Adipocyte (in vitro differentiated cells): ENCODE measurements at regions not wholly inside any gene's neighbourhood (a gene's known extent, or its start where the extent isn't known, plus 50 kb on each side); places are given as distances from the start of the nearest gene placed in this dataset.

ENCODE experiments used
- DNase-seq: peaks from one replicate; pipeline ENCODE4 v3.0.0-alpha.2; 2015; ENCODE audit warnings: low read depth
- H3K27me3 ChIP-seq: replicated peaks from 2 replicates; pipeline ENCODE4 v1.7.0; 2013; ENCODE audit warnings: mild to moderate bottlenecking, low read length, moderate library complexity; ENCODE audit not compliant: control insufficient read depth, insufficient read depth
- H3K36me3 ChIP-seq: 2 replicates; pipeline ENCODE4 v1.7.0; 2013; ENCODE audit warnings: low read length, mild to moderate bottlenecking, moderate library complexity; ENCODE audit not compliant: control insufficient read depth, insufficient read depth, severe bottlenecking
- H3K4me1 ChIP-seq: 2 replicates; pipeline ENCODE4 v1.7.0; 2013; ENCODE audit warnings: mild to moderate bottlenecking, low read length, moderate library complexity; ENCODE audit not compliant: control insufficient read depth, insufficient read depth
- H3K4me3 ChIP-seq: 2 replicates; pipeline ENCODE4 v1.7.0; 2013; ENCODE audit warnings: mild to moderate bottlenecking, low read length, moderate library complexity
- H3K9ac ChIP-seq: 2 replicates; pipeline ENCODE4 v1.7.0; 2013; ENCODE audit warnings: mild to moderate bottlenecking, low read length, moderate library complexity
- H3K9me3 ChIP-seq: 2 replicates; pipeline ENCODE4 v1.7.0; 2013; ENCODE audit warnings: mild to moderate bottlenecking, low read length, moderate library complexity; ENCODE audit not compliant: control insufficient read depth

GRCh38 chr3:127102587-127102986 lies 90.3 kb upstream of the PRR23E start:
- Histone ChIP-seq H3K36me3 (no peaks in the 10 kb centered on the region), H3K27me3 (peaks cover 67% of the 10 kb centered on the region), H3K9me3 (no peaks in the 10 kb centered on the region), H3K4me3 (no peak overlapping the region), H3K4me1 (no peaks in the 10 kb centered on the region), H3K9ac (no peak overlapping the region)
- DNase-seq = no peak

- Histone ChIP-seq H3K9me3 (no peaks in the 10 kb centered on the region), H3K36me3 (no peaks in the 10 kb centered on the region), H3K27me3 (peaks cover 64% of the 10 kb centered on the region), H3K4me3 (no peak overlapping the region), H3K9ac (no peak overlapping the region), H3K4me1 (no peaks in the 10 kb centered on the region)
- DNase-seq = no peak
Measured at GRCh38 chr3:127103080-127103479, 89.9 kb upstream of the PRR23E start.

- Histone ChIP-seq H3K27me3 (peaks cover 54% of the 10 kb centered on the region), H3K4me3 (no peak overlapping the region), H3K4me1 (no peaks in the 10 kb centered on the region), H3K36me3 (no peaks in the 10 kb centered on the region), H3K9me3 (no peaks in the 10 kb centered on the region), H3K9ac (no peak overlapping the region)
- DNase-seq = no peak
Measured at GRCh38 chr3:127104586-127104985, 88.3 kb upstream of the PRR23E start.

GRCh38 chr3:127105587-127105986 lies 87.3 kb upstream of the PRR23E start:
- Histone ChIP-seq H3K4me3 (no peak overlapping the region), H3K36me3 (no peaks in the 10 kb centered on the region), H3K4me1 (no peaks in the 10 kb centered on the region), H3K9me3 (peaks cover 8% of the 10 kb centered on the region), H3K27me3 (peaks cover 44% of the 10 kb centered on the region), H3K9ac (no peak overlapping the region)
- DNase-seq = no peak

DNA sequence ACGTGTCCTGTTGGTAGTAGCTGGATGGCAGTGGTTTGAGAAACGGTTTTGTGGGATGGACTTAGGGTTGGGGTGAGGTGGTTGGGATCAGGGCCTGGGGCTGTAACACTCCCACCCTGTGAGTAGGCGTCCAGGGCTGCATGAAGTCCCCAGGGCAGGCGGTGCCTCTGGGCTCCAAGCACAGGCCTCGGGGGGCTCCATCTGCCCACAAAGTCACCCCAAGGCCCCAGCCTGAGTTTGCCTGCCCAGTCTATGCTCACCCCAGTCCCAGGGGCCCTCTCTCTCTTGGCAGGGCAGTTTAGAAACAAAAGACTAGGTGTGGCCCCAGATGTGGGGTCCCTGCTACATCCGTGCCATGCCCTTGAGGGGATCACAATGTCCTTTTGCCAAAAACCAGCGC lies 86.9 kb upstream of the PRR23E start:
- Histone ChIP-seq H3K4me1 (no peaks in the 10 kb centered on the region), H3K36me3 (no peaks in the 10 kb centered on the region), H3K9me3 (peaks cover 12% of the 10 kb centered on the region), H3K9ac (no peak overlapping the region), H3K4me3 (no peak overlapping the region), H3K27me3 (peaks cover 41% of the 10 kb centered on the region)
- no peak for DNase-seq

DNA sequence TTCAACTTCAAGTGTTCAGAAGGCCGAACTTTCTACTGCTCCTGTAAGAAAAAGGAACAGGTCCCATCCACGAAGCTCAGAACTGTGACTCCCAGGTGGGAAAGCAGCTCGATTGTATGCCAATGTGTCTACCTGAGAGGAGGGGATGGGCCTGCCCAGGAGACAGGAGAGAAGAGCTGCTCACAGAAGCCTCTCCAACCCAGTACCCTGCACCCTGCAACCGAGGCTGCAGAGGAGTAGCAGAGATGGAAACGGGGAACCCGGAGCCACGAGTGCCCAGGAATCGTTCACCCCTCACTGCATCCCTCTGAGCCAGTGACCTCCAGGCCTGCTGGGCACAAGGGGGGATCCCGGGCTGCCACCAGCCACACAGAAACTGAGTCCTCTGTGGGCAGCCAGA lies 86.5 kb upstream of the PRR23E start:
- no peak overlapping the region for H3K4me3 ChIP-seq
- peaks cover 16% of the 10 kb centered on the region for H3K9me3 ChIP-seq
- no peak for DNase-seq
- peaks cover 41% of the 10 kb centered on the region for H3K27me3 ChIP-seq
- H3K4me1 ChIP-seq = no peaks in the 10 kb centered on the region
- no peaks in the 10 kb centered on the region for H3K36me3 ChIP-seq
- H3K9ac ChIP-seq = no peak overlapping the region

DNA sequence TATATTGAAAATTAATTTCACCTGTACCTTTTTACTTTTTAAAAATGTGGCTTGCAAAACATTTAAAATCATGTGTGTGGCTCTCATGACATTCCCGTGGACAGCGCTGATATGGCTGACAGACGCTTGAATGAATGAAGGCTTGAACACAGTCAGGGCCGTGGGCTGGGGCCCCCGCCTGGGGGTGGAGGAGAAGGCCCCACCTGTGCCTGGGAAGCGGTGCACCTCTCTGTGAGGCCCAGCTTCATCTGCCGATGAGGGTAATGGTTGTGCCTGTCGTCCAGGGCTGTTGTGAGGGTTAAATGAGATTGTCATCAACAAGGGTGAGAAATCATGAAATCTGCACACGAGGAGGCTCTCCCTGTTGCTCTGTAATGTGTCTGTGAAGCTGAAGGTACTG lies 85.9 kb upstream of the PRR23E start:
- DNase-seq = no peak
- H3K27me3 ChIP-seq = peaks cover 40% of the 10 kb centered on the region
- no peak overlapping the region for H3K9ac ChIP-seq
- H3K9me3 ChIP-seq = peaks cover 21% of the 10 kb centered on the region
- no peaks in the 10 kb centered on the region for H3K4me1 ChIP-seq
- H3K36me3 ChIP-seq = no peaks in the 10 kb centered on the region
- no peak overlapping the region for H3K4me3 ChIP-seq

DNA sequence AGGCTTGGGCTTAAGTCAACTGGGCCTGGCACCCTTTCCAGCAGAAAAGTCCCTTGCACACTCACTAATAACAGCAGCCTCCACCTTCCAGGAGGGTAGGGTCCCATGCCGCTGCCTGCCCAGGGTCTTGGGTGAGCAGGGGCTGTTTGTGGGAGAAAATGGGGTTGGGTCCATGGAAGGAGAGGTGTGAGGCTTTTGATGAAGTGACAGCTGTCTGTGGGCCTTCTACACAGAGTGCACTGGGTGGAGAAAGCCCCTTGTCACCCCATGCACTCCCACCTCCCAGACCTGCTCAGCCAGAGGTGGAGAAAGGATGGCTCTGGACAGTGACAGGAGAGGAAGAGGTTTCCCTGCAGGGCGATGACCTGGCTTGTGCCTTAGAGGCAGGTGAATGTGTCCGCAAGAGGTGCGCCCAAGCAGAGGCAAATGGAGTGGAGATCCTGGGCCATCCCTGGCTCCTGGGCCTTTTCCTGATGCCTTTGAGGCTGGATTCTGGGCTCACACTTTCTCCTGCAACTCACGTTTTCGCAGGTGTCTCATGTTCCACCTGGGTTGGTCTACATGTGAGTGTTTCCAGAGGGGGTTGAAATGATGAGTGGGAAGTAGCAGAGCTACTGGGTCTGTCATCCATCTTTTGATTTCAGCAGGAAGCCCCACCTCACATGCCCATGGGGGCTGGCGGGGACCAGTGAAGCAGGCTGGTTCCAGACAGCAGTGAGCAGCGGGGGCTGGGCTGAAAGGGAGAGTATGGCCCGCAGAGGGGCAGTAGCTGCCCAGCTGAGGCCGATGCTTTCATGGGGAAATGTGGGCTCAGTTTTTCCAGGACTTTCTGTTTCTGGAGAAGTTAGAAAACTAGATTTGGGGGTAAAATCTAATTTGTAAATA lies 85.2 kb upstream of the PRR23E start:
- no peak for DNase-seq
- no peaks in the 10 kb centered on the region for H3K4me1 ChIP-seq
- H3K4me3 ChIP-seq = no peak overlapping the region
- peaks cover 29% of the 10 kb centered on the region for H3K9me3 ChIP-seq
- H3K36me3 ChIP-seq = no peaks in the 10 kb centered on the region
- H3K9ac ChIP-seq = no peak overlapping the region
- H3K27me3 ChIP-seq = peaks cover 36% of the 10 kb centered on the region

DNA sequence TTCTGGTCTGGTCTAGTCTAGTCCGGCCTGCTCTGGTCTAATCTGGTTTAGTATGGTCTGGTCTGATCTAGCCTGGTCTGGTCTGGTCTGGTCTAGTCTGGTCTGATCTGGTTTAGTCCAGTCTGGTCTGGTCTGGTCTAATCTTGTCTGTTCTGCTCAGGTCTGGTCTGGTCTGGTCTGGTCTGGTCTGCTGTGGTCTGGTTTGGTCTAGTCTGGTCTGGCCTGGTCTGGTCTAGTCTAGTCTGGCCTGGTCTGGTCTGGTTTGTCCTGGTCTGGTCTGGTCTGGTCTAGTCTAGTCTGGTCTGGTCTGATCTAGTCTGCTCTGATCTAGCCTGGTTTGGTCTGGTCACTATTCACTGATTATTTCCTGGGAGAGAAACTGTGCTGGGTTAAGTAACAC lies 84.1 kb upstream of the PRR23E start:
- Histone ChIP-seq H3K27me3 (peaks cover 32% of the 10 kb centered on the region), H3K9ac (no peak overlapping the region)
- DNase-seq = no peak

DNA sequence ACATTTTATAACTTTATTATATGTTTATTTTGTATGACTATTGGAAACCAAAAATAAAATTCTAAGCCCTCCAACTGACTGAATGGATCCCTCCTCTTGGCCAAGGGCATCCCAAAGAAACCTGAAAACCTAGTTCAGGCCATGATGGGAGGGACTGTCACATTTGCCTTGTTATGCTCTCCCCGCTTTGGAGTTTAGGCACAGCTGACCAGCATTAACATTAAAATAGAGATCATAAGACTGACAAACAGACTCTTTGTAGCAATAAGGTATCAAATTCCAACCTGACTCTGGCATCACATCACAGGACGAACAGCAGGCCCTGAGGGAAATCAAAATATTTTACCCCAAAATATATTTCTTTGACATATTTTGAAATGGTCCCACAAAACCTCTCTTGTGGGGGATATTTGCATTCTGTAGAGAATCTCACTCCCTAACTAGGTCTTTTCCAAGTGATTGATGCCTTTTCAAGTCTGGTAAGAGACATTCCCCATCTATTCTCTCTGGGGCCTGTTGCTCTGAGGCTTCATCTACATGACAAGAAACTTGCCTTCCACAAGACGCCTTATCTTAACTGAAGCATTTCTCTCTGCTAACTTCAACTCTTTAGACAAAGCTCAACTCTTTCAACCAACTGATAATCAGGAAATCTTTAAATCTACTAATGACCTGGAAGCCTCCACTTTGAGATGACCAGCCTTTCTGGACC lies 81.8 kb upstream of the PRR23E start:
- Histone ChIP-seq H3K9ac (no peak overlapping the region), H3K36me3 (no peaks in the 10 kb centered on the region), H3K9me3 (peaks cover 45% of the 10 kb centered on the region), H3K27me3 (peaks cover 24% of the 10 kb centered on the region), H3K4me3 (no peak overlapping the region), H3K4me1 (no peaks in the 10 kb centered on the region)
- no peak for DNase-seq

More for the DNA sequence above, 84.1 kb upstream of the PRR23E start:
- H3K36me3 ChIP-seq = no peaks in the 10 kb centered on the region
- H3K4me1 ChIP-seq = no peaks in the 10 kb centered on the region
- H3K4me3 ChIP-seq = no peak overlapping the region
- H3K9me3 ChIP-seq = peaks cover 39% of the 10 kb centered on the region

DNA sequence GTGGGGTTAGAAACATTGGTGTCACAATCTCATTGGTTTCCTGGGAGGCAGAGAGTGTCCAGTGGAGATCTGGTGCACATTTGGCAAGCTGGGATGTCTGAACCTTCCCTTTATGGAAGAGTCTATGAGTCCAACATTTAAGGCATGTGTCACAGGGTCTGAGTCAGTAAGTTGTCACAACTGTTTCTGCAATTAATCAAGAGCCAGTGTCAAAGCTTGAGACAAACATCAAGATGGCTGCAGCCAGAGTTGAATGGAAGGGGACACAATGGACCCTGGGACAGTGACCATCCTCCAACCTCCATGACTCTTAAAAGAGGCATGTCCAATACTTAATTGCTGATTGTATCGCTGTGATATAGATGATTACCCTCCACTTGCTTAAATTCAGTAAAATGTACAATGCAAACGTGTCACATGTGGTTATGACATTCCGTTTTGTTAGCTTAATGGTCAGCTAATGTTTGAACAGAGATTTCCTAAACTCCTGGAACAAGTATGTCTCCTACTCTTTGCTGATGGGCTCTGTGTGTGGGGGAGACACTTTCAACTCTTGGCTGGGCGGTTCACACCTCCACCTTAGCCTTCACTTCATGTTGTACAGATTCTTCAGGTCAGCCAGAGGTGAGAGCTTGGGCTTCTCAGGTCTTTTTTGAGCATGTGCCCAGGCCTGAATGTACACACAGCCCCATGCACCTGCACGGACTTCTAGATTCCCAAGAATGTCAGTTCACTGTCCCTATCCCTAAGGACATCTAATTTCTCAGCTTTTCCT lies 79.9 kb upstream of the PRR23E start:
- Histone ChIP-seq H3K9ac (no peak overlapping the region), H3K4me1 (no peaks in the 10 kb centered on the region), H3K9me3 (peaks cover 45% of the 10 kb centered on the region), H3K36me3 (no peaks in the 10 kb centered on the region), H3K27me3 (peaks cover 12% of the 10 kb centered on the region), H3K4me3 (peak overlapping the region; percentile 32)
- DNase-seq = no peak
